ENCODE measurements at regions not wholly inside any gene's neighbourhood (a gene's known extent, or its start where the extent isn't known, plus 50 kb on each side); places are given as distances from the start of the nearest gene placed in this dataset.

GRCh38 chr7:142320883-142321282 lies 63.0 kb upstream of the PRSS58 start:
- no peak overlapping the region for H3K4me3 ChIP-seq (ENCODE audit: low read depth, low read length)
- TF ChIP-seq, protein P1, sequence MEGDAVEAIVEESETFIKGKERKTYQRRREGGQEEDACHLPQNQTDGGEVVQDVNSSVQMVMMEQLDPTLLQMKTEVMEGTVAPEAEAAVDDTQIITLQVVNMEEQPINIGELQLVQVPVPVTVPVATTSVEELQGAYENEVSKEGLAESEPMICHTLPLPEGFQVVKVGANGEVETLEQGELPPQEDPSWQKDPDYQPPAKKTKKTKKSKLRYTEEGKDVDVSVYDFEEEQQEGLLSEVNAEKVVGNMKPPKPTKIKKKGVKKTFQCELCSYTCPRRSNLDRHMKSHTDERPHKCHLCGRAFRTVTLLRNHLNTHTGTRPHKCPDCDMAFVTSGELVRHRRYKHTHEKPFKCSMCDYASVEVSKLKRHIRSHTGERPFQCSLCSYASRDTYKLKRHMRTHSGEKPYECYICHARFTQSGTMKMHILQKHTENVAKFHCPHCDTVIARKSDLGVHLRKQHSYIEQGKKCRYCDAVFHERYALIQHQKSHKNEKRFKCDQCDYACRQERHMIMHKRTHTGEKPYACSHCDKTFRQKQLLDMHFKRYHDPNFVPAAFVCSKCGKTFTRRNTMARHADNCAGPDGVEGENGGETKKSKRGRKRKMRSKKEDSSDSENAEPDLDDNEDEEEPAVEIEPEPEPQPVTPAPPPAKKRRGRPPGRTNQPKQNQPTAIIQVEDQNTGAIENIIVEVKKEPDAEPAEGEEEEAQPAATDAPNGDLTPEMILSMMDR (IDR thresholded peaks at IDR 0.05; ENCODE audit: low read depth, low read length) = no peak

GRCh38 chr7:142319970-142320369 lies 62.1 kb upstream of the PRSS58 start:
- no peak overlapping the region for H3K4me3 ChIP-seq (ENCODE audit: low read depth, low read length)
- TF ChIP-seq, protein P1 (IDR thresholded peaks at IDR 0.05; ENCODE audit: low read depth, low read length) = 0 out of 2 replicates have a peak, but pooled peaks have one; percentile 19

- H3K4me3 ChIP-seq (ENCODE audit: low read depth, low read length) = no peak overlapping the region
- TF ChIP-seq, protein P1 (IDR thresholded peaks at IDR 0.05; ENCODE audit: low read depth, low read length) = no peak
Observed at GRCh38 chr7:142314281-142314680, 56.4 kb upstream of the PRSS58 start.

- H3K4me3 ChIP-seq (ENCODE audit: low read depth, low read length) = no peak overlapping the region
- TF ChIP-seq, protein P1 (IDR thresholded peaks at IDR 0.05; ENCODE audit: low read depth, low read length) = no peak
Observed at GRCh38 chr7:142313528-142313927, 55.7 kb upstream of the PRSS58 start.

- no peak overlapping the region for H3K4me3 ChIP-seq (ENCODE audit: low read depth, low read length)
- TF ChIP-seq, protein P1 (IDR thresholded peaks at IDR 0.05; ENCODE audit: low read depth, low read length) = no peak
Observed at GRCh38 chr7:142311876-142312275, 54.0 kb upstream of the PRSS58 start.

DNA sequence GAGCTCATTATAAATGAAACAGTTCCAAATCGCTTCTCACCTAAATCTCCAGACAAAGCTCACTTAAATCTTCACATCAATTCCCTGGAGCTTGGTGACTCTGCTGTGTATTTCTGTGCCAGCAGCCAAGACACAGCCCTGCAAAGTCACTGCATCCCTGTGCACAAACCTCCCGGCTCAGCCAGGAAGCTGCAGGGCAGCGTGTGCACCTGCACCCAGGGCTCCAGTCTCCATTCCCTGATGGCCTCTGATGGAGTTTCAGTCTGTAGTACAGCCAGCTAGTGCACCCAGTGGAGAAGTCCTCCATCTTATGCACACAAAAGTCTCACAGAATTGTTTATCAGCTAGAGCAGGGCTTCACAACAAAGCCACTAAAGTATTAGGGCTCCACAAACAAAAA lies 51.1 kb upstream of the PRSS58 start:
- TF ChIP-seq, protein P1 (IDR thresholded peaks at IDR 0.05; ENCODE audit: low read depth, low read length) = no peak
- H3K4me3 ChIP-seq (ENCODE audit: low read depth, low read length) = no peak overlapping the region

DNA sequence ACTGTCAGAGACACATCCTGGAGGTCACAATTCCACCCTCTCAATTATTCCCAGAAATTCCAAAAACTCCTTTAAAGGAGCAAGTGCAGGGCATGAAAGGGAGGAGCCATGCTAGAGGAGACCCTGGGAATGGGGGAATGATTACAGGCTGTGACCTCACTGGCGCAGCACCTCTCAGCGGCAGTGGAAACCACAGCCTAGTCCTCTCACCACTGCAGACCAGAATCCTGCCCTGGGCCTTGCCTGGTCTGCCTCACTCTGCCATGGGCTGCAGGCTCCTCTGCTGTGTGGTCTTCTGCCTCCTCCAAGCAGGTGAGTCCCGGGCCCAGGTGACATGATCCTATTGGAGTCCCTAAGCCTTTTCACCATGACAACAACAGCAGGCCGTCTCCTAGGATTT lies 50.5 kb upstream of the PRSS58 start:
- no peak overlapping the region for H3K4me3 ChIP-seq (ENCODE audit: low read depth, low read length)
- TF ChIP-seq, protein P1 (IDR thresholded peaks at IDR 0.05; ENCODE audit: low read depth, low read length) = no peak
